OCI-LY3 (cell line): ENCODE measurements at regions not wholly inside any gene's neighbourhood (a gene's known extent, or its start where the extent isn't known, plus 50 kb on each side); places are given as distances from the start of the nearest gene placed in this dataset.
A peak's percentile ranks its signal among the peaks of the same experiment; 100 is the strongest.

Experiments
- H2AFZ ChIP-seq: fragments of 200-600, 300-600 bp; shearing (Covaris generic); 2 replicates; pipeline ENCODE4 v1.6.0; 2014; ENCODE audit warnings: antibody characterized with exemption, low read depth, low read length
- H3K27ac ChIP-seq: fragments of 200-600, 300-600 bp; sonication (generic); 2 replicates; pipeline ENCODE4 v1.5.1; 2014; ENCODE audit warnings: mild to moderate bottlenecking, low read length, moderate library complexity, mixed read lengths
- H3K27me3 ChIP-seq: fragments of 200-600, 300-600 bp; sonication (generic); 2 replicates; pipeline ENCODE4 v1.6.1; 2014; ENCODE audit warnings: low read depth, low read length, mixed read lengths
- H3K36me3 ChIP-seq: fragments of 200-600, 300-600 bp; sonication (generic); replicated peaks from 2 replicates; pipeline ENCODE3; 2014; ENCODE audit warnings: low read depth, low read length, mixed read lengths
- H3K4me1 ChIP-seq: fragments of 300-600, 200-600 bp; sonication (generic); 2 replicates; pipeline ENCODE4 v1.6.1; 2014; ENCODE audit warnings: low read length, mixed read lengths
- H3K4me2 ChIP-seq: fragments of 200-600, 300-600 bp; sonication (generic); 2 replicates; pipeline ENCODE4 v1.6.1; 2014; ENCODE audit warnings: low read length, mixed read lengths
- H3K4me3 ChIP-seq: fragments of 300-600, 200-600 bp; sonication (generic); 2 replicates; pipeline ENCODE4 v1.5.1; 2014; ENCODE audit warnings: antibody characterized with exemption, mild to moderate bottlenecking, low read length, moderate library complexity
- H3K79me2 ChIP-seq: fragments of 300-600, 200-600 bp; shearing (Covaris generic); 2 replicates; pipeline ENCODE4 v1.6.1; 2014; ENCODE audit warnings: mild to moderate bottlenecking, low read length, mixed read lengths
- H3K9ac ChIP-seq: fragments of 300-600, 200-600 bp; shearing (Covaris generic); 2 replicates; pipeline ENCODE4 v1.6.0; 2014; ENCODE audit warnings: mild to moderate bottlenecking, low read length, moderate library complexity
- H3K9me3 ChIP-seq: fragments of 200-600, 300-600 bp; shearing (Covaris generic); 2 replicates; pipeline ENCODE4 v1.6.1; 2014; ENCODE audit warnings: low read length, mixed read lengths; ENCODE audit not compliant: insufficient read depth
- H4K20me1 ChIP-seq: fragments of 200-600, 300-600 bp; sonication (generic); 2 replicates; pipeline ENCODE4 v1.6.1; 2016; ENCODE audit warnings: low read length, mixed read lengths; ENCODE audit not compliant: insufficient read depth
- EZH2phosphoT487 ChIP-seq: fragments of 200-600 bp; shearing (Covaris generic); IDR thresholded peaks from 2 replicates; pipeline ENCODE4 v1.6.1; 2018; ENCODE audit warnings: antibody characterized with exemption, mixed run types, low read depth
- TF ChIP-seq, protein P1 (sequence below): fragments of 200-600, 300-600 bp; sonication (generic); IDR thresholded peaks from 2 replicates; pipeline ENCODE4 v1.5.1; 2014; ENCODE audit warnings: antibody characterized with exemption, low read length, low read depth

DNA sequence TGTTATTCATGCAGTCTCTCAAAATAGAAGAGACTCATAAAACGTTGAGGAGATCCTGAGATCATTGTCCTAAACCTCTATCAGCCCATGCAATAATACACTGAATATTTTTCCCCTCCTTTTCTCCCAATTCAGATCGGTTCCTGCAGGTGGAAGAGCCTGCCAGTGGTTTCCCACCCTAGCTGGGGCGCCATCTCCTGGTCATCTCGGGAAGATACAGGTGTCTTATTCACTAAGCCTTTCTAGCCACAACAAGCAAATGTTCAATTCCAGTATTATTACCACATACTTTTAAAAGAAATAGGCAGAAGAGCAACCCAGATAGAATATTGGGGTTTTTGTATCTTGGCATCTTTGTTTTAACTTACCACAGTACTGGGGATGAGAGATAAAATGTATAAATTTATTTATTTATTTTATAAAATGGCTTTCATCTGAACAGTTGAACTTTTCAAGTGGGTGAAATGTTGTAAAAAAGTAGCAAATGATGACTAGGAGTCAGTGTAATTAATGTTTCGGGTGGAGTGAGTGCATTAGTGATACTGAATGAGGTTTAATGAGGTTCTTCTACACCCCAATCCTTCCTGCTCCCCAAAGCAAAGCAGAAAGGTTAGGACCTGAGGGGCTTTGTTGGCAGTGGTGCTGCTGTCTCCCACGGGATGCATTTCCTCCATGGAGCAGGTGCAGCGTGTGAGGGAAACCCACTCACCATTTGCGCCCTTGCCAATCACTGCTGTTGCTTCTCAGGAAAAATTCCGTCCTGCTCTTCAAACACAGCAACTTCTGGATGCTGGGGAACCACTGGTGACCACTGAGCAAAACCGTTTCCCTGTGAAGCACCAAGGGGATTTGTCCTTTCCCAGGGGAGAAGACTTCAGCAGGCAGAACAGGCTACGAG, 147.1 kb upstream of the FHL2 start:
- Histone ChIP-seq H3K9ac (no peak overlapping the region), H3K9me3 (no peaks in the 10 kb centered on the region), H4K20me1 (no peaks in the 10 kb centered on the region), H2AFZ (no peak overlapping the region), H3K27ac (no peak overlapping the region), H3K36me3 (no peaks in the 10 kb centered on the region), H3K4me1 (no peaks in the 10 kb centered on the region), H3K4me3 (no peak overlapping the region), H3K4me2 (no peak overlapping the region), H3K79me2 (no peaks in the 10 kb centered on the region), H3K27me3 (no peaks in the 10 kb centered on the region; the same call in none of the 2 replicates)
- TF ChIP-seq, protein P1, sequence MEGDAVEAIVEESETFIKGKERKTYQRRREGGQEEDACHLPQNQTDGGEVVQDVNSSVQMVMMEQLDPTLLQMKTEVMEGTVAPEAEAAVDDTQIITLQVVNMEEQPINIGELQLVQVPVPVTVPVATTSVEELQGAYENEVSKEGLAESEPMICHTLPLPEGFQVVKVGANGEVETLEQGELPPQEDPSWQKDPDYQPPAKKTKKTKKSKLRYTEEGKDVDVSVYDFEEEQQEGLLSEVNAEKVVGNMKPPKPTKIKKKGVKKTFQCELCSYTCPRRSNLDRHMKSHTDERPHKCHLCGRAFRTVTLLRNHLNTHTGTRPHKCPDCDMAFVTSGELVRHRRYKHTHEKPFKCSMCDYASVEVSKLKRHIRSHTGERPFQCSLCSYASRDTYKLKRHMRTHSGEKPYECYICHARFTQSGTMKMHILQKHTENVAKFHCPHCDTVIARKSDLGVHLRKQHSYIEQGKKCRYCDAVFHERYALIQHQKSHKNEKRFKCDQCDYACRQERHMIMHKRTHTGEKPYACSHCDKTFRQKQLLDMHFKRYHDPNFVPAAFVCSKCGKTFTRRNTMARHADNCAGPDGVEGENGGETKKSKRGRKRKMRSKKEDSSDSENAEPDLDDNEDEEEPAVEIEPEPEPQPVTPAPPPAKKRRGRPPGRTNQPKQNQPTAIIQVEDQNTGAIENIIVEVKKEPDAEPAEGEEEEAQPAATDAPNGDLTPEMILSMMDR: peak; percentile 89
- no peak for TF ChIP-seq EZH2phosphoT487

DNA sequence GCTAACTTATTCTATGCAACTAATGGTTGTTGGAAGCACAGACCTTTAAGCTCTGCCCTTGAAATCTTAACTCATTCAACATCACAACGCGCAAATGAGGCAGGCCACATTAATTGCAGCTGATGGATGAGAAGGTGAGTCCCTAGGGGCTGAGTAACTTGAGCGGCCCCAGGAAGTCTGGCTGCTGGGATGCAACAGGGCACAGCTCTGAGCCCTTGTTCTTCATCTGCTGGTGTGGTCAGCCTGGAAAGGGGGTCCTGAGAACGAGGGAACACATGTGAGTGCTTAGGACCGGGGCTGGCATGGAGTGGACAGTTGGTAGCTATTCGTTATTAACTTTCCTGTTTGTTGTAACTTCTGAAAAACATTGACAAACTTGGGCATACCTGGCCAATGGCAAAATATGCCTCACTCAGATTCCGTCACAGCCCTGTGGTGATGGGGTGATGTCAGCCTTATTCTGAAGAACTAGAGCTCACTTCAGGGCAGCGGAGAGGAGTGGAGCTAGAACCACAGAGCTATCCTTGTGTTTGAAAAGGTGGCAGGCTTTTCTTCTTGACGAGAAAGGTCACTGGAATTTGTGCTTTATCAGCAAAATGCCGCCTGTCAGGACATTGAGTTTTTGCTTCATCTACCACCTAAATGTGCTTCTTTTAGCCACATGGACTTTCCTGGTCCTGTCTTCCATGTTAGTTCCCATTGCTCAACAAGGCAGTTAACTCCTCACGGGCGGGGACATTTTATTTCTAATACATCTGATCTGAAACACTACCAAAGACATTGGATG, 145.9 kb upstream of the FHL2 start:
- Histone ChIP-seq H3K4me1 (no peaks in the 10 kb centered on the region), H3K4me2 (no peak overlapping the region), H3K9ac (no peak overlapping the region), H3K27ac (no peak overlapping the region), H3K79me2 (no peaks in the 10 kb centered on the region), H4K20me1 (no peaks in the 10 kb centered on the region), H3K4me3 (no peak overlapping the region), H2AFZ (no peak overlapping the region), H3K36me3 (no peaks in the 10 kb centered on the region), H3K27me3 (no peaks in the 10 kb centered on the region; the same call in none of the 2 replicates), H3K9me3 (no peaks in the 10 kb centered on the region)
- TF ChIP-seq, protein P1: no peak
- TF ChIP-seq EZH2phosphoT487: no peak

DNA sequence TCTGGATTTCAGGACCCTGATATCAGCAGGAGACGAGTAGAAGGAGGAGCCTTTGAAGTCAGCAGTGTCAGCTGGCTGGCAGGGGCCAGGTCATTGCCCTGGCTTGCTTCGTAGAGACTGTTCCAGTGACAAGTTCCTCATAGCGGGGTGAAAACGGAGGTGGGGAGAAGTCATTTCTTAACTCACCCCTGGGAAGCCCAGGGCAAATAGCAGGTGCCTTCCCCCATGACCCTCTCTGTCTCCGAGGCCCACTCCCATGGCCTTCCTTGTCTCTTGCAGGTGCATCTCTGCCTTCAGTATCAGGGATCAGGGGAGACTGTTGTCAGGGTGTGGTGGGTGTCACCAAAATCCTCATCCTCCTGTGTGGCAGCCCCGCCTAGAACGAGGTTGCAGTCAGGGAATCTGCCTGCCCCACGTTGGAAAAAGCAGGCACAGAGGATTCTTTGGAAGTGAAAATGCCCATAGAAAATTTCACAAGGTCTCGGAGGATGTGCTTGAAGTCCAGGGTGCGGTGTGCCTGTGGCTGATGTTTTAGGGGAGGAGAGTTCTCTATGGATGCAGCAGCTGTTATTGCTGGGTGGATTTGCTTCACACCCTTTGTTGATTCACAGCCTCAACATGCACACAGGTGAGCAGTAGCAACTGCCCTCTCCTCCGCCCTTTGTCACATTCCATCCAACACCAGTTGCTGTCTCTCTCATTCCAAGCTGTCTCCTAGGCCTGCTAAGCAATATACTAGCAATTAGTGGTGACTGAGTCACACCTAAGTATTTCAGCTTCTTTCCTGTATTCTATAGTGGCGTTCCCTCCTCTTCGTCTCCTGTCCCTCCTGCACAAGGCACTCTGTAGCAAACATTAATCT, 142.6 kb upstream of the FHL2 start:
- no peak overlapping the region for H3K4me3 ChIP-seq
- H3K36me3 ChIP-seq: no peaks in the 10 kb centered on the region
- no peaks in the 10 kb centered on the region for H3K4me1 ChIP-seq
- H3K27ac ChIP-seq: no peak overlapping the region
- peaks cover 7% of the 10 kb centered on the region; the same call in 1 of the 2 replicates for H3K27me3 ChIP-seq
- no peaks in the 10 kb centered on the region for H3K9me3 ChIP-seq
- no peaks in the 10 kb centered on the region for H4K20me1 ChIP-seq
- no peak overlapping the region for H3K9ac ChIP-seq
- TF ChIP-seq EZH2phosphoT487: no peak
- TF ChIP-seq, protein P1: no peak
- no peaks in the 10 kb centered on the region for H3K79me2 ChIP-seq
- no peak overlapping the region for H3K4me2 ChIP-seq
- no peak overlapping the region for H2AFZ ChIP-seq
